DND-41 (cell line): ENCODE measurements at regions not wholly inside any gene's neighbourhood (a gene's known extent, or its start where the extent isn't known, plus 50 kb on each side); places are given as distances from the start of the nearest gene placed in this dataset.

ENCODE experiments used
- CTCF ChIP-seq: IDR thresholded peaks from 2 replicates; pipeline ENCODE4 v1.5.1; 2012; ENCODE audit warnings: borderline replicate concordance, low read length, moderate library complexity, mild to moderate bottlenecking; ENCODE audit not compliant: poor library complexity, severe bottlenecking; ENCODE audit errors: extremely low read depth
- EZH2 ChIP-seq: IDR thresholded peaks from 3 replicates; pipeline ENCODE4 v1.6.1; 2012; ENCODE audit warnings: borderline replicate concordance, low read depth, mild to moderate bottlenecking, moderate library complexity, low read length, inconsistent platforms; ENCODE audit not compliant: severe bottlenecking

DNA sequence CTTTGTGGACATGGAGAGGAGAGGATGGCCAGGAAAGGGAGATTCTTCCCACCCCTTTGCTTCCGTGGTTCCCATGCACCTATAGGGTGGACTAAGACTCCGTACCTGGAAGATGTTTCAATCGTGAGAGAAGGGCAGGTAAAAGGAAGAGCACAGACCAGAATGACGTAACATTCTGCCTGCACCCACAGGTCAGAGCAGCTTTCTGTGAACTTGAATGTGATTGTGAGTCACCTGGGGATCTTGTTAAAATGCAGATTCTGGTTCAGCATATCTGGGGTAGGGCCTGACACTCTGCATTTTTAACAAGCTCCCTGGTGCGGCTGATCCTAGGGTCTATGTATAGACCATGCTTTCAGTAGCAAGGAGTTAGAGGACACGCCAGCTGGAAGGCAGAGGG, 164.1 kb upstream of the SGK1 start:
- TF ChIP-seq CTCF (no peak), EZH2 (no peak)
